Hematopoietic multipotent progenitor cell treated with erythropoietin and hydrocortisone succinate and interleukin-3 and kit ligand, for 6 days (in vitro differentiated cells): ENCODE measurements at regions not wholly inside any gene's neighbourhood (a gene's known extent, or its start where the extent isn't known, plus 50 kb on each side); places are given as distances from the start of the nearest gene placed in this dataset.
"Not testable (repeated sequence)": the region's sequence is repeated elsewhere in the genome, so short reads cannot be mapped to it uniquely, and the experiment has no call there.

Experiments used
- DNase-seq: peaks from one replicate; pipeline ENCODE4 v3.0.0-alpha.2; 2015

DNA sequence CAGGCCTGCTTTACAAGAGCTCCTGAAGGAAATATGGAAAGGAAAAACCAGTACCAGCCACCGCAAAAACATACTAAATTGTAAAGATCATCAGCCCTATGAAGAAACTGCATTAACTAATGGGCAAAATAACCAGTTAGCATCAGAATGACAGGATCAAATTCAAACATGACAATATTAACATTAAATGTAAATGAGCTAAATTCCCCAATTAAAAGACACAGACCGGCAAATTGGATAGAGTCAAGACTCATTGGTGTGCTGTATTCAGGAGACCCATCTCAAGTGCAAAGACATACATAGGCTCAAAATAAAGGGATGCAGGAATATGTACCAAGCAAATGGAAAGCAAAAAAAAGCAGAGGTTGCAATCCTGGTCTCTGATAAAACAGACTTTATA is 408.7 kb upstream of the RAB6C start:
- not testable (repeated sequence) for DNase-seq

DNA sequence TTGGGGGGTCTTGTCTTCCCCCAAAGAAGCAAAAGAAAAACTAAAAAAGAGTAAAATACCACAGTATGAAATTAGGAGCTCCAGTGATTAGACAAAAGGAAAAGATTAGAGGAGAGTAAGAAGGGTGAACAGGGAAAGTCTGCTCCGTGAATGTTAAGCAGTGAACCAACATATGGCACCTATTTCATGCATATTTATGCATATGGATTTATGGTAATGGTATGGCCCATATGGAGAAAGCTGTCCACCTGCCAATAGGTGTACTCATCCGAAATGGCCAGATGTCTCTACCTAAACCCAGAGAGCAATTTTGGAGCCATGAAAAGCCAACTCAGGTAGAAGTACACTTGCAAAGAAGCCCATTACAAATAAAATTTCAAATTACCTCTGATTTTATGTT is 404.0 kb upstream of the RAB6C start:
- no peak for DNase-seq

DNA sequence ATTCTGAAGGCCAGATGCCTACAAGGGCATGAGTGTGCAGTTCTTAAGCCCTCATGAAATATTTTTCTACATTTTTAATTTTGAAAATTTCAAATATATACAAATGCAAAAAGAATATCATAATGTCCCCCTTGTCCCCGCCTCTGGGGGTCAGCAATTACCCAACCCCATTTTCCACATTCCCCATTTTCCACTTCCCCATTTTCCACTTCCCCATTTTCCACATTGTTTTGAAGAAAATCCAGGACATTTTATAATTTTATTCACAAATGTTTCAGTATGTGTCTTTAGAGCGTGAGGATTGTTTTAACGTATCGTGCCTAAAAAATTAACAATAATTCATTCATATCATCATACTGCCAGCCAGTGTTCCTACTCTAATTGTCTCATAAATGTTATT is 403.6 kb upstream of the RAB6C start:
- no peak for DNase-seq

GRCh38 chr2:129580001-129580400 is 399.5 kb upstream of the RAB6C start:
- DNase-seq = no peak

DNA sequence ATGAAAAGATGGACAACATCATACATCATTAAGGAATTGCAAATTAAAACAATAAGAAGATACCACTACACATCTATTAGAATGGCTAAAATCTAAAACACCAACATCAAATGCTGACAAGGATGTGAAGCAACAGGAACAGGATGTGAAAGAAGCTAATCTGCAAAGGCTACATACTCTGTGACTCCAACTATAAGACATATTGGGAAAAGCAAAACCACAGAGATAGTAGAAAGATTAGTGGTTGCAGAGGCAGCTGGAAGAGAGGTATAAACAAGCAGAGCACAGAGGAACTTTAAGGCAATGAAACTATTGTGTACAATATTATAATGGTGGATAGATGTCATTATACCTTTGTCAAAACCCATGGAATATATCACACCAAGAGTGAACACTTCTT is 393.7 kb upstream of the RAB6C start:
- DNase-seq = no peak

DNA sequence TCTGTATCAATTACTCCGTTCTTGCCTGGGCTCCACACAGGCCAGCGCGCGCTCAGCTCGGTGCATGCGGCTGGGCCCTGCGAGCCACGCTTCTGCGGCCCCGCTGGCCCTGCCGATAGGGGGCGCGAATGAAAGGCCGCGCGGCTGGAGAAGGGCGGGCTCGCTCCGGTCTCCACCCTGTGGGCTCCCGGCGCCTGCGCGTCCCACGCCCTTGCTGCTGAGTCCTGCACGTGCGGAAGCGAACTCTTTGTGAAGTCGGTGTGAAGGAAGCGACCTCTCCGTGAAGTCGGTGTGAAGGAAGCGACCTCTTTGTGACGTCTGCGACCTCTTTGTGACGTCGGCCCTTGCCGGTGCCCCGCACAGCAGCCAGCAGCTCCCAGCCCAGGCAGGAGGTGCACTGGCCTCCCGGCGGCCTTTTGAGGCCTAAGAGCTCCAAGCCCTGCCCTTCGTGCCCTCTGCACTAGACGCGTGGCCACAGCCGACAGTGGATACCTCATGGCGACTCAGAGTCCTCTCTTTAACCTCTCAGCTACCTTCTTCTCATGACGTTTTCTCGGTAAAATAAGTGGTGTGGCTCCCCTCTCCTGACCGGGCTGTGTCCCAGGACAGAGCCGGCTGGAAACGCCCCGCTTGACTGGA is 391.9 kb upstream of the RAB6C start:
- DNase-seq = peak; percentile 3

- DNase-seq = no peak
Measured at GRCh38 chr2:129604560-129604959, 374.9 kb upstream of the RAB6C start.

GRCh38 chr2:129605646-129606045 is 373.8 kb upstream of the RAB6C start:
- DNase-seq = no peak

- no peak for DNase-seq
Measured at GRCh38 chr2:129606496-129607270, 372.8 kb upstream of the RAB6C start.

DNA sequence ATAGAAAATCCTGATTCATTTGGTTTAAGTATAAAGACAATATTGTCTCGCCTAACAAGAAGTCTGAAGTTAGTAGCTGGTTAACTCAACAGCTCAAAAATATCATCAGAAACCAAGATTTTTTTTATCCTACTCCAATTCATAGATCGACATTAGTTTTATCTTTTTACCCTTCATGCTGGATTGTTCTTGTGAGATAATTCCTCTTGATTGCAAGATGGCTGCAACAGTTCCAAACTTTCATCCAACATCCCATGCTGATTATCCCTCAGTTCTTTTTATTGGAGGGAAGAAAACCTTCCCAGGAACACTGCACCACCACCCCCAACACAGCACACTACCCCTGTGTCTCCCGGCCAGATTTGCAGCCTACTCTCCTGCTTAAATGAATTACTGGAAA is 370.2 kb upstream of the RAB6C start:
- no peak for DNase-seq

GRCh38 chr2:129610766-129611165 is 368.7 kb upstream of the RAB6C start:
- DNase-seq = no peak

DNA sequence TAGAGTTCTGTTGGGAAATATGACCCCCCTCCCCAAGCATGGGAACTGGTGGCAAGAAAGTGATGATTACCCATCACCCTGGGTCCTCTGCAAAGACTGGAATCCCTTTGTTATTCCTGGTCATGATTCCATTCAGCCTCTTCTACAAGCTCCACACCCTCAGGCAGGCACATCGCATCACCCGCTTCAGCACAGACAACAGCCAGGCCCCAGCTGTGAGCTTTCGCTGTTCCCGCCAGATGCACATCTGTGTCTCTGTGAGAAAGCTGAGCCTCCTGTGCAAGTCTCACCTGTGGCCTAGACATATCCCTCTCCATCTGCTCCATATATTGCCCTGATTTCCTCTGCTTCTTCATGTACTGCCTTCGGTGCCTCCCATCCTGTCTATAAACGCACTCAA is 368.0 kb upstream of the RAB6C start:
- no peak for DNase-seq

DNA sequence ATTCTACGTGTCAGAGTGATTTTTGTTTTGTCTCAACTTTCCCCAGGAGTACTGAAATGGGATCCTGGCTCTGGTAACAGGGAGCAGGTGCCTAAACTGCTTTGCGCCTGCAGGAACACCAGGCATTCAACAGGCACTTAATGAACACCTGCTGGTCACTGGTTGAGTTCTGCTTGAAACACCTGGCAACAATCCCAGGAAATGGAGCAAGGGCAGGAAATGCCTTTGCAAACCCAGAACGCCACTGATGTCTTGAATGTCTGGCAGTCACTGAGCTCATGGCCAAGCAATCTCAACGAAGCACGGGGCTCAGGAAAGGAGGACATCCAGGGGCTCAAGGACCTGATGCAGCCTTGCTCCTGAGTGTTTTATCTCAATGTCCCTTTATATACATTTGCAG is 360.0 kb upstream of the RAB6C start:
- no peak for DNase-seq

DNA sequence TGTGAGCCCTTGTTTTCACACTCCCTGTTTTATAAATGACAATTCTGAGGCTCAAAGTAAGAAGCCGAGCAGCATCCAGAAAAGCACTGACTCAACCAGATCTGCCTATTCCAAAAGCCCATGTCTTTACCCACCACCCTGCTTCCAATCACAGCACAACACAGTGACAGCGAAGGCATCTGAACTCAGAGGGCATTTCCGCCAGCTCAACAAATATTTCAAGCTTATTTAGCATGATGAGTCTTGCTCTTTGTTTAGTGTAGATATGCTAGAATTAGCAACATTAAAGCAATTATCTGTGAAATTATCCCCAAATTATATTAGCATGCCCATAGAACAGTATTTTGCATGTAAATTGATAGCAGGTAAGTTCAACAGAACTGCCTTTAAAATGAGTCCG is 359.1 kb upstream of the RAB6C start:
- no peak for DNase-seq

GRCh38 chr2:129623783-129624182 is 355.7 kb upstream of the RAB6C start:
- no peak for DNase-seq

DNA sequence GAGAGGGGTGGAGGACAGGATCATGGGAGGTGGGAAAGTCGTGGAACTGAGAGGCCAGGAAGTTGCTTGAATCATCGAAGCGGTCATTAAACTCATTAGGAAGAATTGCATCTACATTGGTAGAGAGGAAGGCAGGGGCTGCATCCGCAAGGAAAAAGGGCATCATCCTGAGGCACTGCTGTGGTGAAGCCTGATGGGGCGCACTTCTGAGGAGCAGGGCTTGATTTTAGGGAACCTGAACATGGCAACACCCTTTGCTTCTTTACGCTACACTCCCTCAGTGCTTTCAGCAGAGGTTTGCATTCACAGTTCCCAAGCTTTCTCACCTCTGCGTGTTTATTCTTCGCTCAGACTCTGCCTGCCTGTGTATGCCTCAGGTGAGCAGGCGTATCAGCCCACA is 352.0 kb upstream of the RAB6C start:
- no peak for DNase-seq

GRCh38 chr2:129636692-129637091 is 342.8 kb upstream of the RAB6C start:
- no peak for DNase-seq

- no peak for DNase-seq
Measured at GRCh38 chr2:129641371-129641770, 338.1 kb upstream of the RAB6C start.

GRCh38 chr2:129642526-129643043 is 336.9 kb upstream of the RAB6C start:
- DNase-seq = no peak

- no peak for DNase-seq
Measured at GRCh38 chr2:129645335-129645734, 334.1 kb upstream of the RAB6C start.

DNA sequence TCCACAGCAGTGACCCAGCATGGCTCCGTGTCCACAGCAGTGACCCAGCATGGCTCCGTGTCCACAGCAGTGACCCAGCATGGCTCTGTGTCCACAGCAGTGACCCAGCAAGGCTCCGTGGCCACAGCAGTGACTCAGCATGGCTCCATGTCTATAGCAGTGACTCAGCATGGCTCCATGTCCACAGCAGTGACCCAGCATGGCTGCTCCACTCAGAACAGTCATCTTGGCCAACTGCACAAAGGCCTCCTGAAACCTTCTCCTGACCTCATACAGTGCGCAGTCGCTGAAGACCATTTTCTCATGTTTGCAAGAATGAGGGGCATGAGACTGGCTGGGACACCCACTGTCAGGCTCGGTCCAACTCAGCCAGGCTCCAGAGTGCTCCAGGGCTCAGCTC is 333.4 kb upstream of the RAB6C start:
- no peak for DNase-seq

GRCh38 chr2:129653246-129653645 is 326.2 kb upstream of the RAB6C start:
- no peak for DNase-seq

DNA sequence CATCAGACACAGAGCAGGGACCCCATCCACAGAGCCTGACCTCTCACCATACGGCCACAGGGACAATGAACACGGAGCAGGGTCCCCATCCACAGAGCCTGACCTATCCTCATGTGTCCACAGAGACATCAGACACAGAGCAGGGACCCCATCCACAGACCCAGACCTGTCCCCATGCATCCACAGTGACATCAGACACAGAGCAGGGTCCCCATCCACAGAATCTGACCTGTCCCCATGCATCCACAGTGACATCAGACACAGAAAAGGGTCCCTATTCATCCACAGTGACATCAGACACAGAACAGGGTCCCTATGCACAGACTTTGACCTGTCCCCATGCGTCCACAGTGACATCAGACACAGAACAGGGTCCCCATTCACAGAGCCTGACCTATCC is 325.1 kb upstream of the RAB6C start:
- no peak for DNase-seq

DNA sequence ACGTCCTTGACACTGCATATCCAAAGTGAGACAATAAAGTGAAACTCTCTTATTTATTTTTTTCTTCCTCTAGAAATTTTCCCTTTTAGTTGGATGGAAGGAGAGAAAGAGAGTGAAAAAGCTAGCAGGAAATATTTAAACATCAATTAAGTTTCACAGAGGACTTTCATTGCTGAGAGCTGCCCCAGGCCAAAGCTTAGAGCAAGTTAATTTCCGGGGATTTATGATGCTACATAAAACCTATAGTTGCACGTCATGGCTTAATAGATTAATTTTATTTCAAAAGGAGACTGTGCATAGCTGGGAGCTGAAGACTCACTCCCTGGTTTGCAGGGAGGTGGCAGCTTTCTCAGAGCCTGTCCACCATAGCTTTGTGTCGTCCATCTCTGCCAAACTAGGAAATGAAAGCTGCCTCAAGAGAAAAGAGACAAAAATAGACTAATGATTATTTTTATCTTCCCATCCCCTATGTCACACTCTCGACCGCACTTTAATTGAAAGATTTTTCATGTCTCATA is 323.3 kb upstream of the RAB6C start:
- no peak for DNase-seq
